HG03066 (cell line): ENCODE measurements at regions not wholly inside any gene's neighbourhood (a gene's known extent, or its start where the extent isn't known, plus 50 kb on each side); places are given as distances from the start of the nearest gene placed in this dataset.
"Not testable (repeated sequence)": the region's sequence is repeated elsewhere in the genome, so short reads cannot be mapped to it uniquely, and the experiment has no call there.

Experiments used
- ATAC-seq: cut with Tn5 transposase; IDR thresholded peaks from one replicate; pipeline ENCODE4 v1.9.1; 2021; ENCODE audit warnings: low read depth; ENCODE audit not compliant: unreplicated experiment

GRCh38 chr5:130964231-130965202 lies 200.5 kb downstream of the HINT1 start:
- no peak for ATAC-seq

- no peak for ATAC-seq
Measured at GRCh38 chr5:130963798-130964197, 201.3 kb downstream of the HINT1 start.

- ATAC-seq, result no peak
Measured at GRCh38 chr5:130957151-130957550, 207.9 kb downstream of the HINT1 start.

GRCh38 chr5:130955041-130955440 lies 210.0 kb downstream of the HINT1 start:
- no peak for ATAC-seq

- ATAC-seq, result no peak
Measured at GRCh38 chr5:130954336-130954735, 210.7 kb downstream of the HINT1 start.

GRCh38 chr5:130939059-130939458 lies 226.0 kb downstream of the HINT1 start:
- ATAC-seq, result no peak

GRCh38 chr5:130937046-130937445 lies 228.0 kb downstream of the HINT1 start:
- ATAC-seq, result no peak

GRCh38 chr5:130923543-130924124 lies 241.4 kb downstream of the HINT1 start:
- no peak for ATAC-seq

GRCh38 chr5:130912088-130912487 lies 253.0 kb downstream of the HINT1 start:
- no peak for ATAC-seq

- no peak for ATAC-seq
Measured at GRCh38 chr5:130908186-130908585, 256.9 kb downstream of the HINT1 start.

GRCh38 chr5:130897537-130898195 lies 267.4 kb downstream of the HINT1 start:
- ATAC-seq, result not testable (repeated sequence)

- not testable (repeated sequence) for ATAC-seq
Measured at GRCh38 chr5:130897181-130897536, 267.9 kb downstream of the HINT1 start.

- ATAC-seq, result no peak
Measured at GRCh38 chr5:130896636-130897035, 268.4 kb downstream of the HINT1 start.

GRCh38 chr5:130893006-130893405 lies 272.1 kb downstream of the HINT1 start:
- ATAC-seq, result no peak

GRCh38 chr5:130890610-130891009 lies 274.4 kb downstream of the HINT1 start:
- ATAC-seq, result no peak

- no peak for ATAC-seq
Measured at GRCh38 chr5:130885691-130886090, 279.4 kb downstream of the HINT1 start.

- ATAC-seq, result no peak
Measured at GRCh38 chr5:130885027-130885426, 280.0 kb downstream of the HINT1 start.

- no peak for ATAC-seq
Measured at GRCh38 chr5:130884023-130884422, 281.0 kb downstream of the HINT1 start.

GRCh38 chr5:130875656-130876055 lies 289.4 kb downstream of the HINT1 start:
- no peak for ATAC-seq

- ATAC-seq, result no peak
Measured at GRCh38 chr5:130874861-130875417, 290.1 kb downstream of the HINT1 start.
